IPS DF 19.7 (cell line): ENCODE measurements at regions not wholly inside any gene's neighbourhood (a gene's known extent, or its start where the extent isn't known, plus 50 kb on each side); places are given as distances from the start of the nearest gene placed in this dataset.
"Not testable (repeated sequence)": the region's sequence is repeated elsewhere in the genome, so short reads cannot be mapped to it uniquely, and the experiment has no call there.

Source experiments
- DNase-seq: peaks from one replicate; pipeline ENCODE4 v3.0.0-alpha.2; 2013; ENCODE audit warnings: low read depth, low spot score

- no peak for DNase-seq
Observed at GRCh38 chr14:34300882-34301734, 160.9 kb downstream of the SPTSSA start.

GRCh38 chr14:34300330-34300729, 161.7 kb downstream of the SPTSSA start:
- no peak for DNase-seq

GRCh38 chr14:34299360-34299759, 162.7 kb downstream of the SPTSSA start:
- no peak for DNase-seq

GRCh38 chr14:34297786-34298520, 164.1 kb downstream of the SPTSSA start:
- DNase-seq = no peak

- DNase-seq = no peak
Observed at GRCh38 chr14:34283590-34283989, 178.4 kb downstream of the SPTSSA start.

GRCh38 chr14:34277191-34277590, 184.8 kb downstream of the SPTSSA start:
- DNase-seq = no peak

- DNase-seq = no peak
Observed at GRCh38 chr14:34275530-34275929, 186.5 kb downstream of the SPTSSA start.

GRCh38 chr14:34275078-34275477, 187.0 kb downstream of the SPTSSA start:
- no peak for DNase-seq

- DNase-seq = not testable (repeated sequence)
Observed at GRCh38 chr14:34273716-34274115, 188.3 kb downstream of the SPTSSA start.

- no peak for DNase-seq
Observed at GRCh38 chr14:34270361-34270760, 191.7 kb downstream of the SPTSSA start.

- DNase-seq = no peak
Observed at GRCh38 chr14:34266344-34266743, 195.7 kb downstream of the SPTSSA start.

GRCh38 chr14:34262127-34262910, 199.7 kb downstream of the SPTSSA start:
- DNase-seq = no peak

GRCh38 chr14:34259996-34260395, 202.0 kb downstream of the SPTSSA start:
- DNase-seq = no peak

GRCh38 chr14:34258318-34258717, 203.7 kb downstream of the SPTSSA start:
- DNase-seq = no peak

GRCh38 chr14:34257505-34257904, 204.5 kb downstream of the SPTSSA start:
- DNase-seq = no peak

GRCh38 chr14:34256223-34256622, 205.8 kb downstream of the SPTSSA start:
- DNase-seq = no peak

GRCh38 chr14:34254571-34254970, 207.5 kb downstream of the SPTSSA start:
- no peak for DNase-seq

- DNase-seq = no peak
Observed at GRCh38 chr14:34254031-34254430, 208.0 kb downstream of the SPTSSA start.

- DNase-seq = no peak
Observed at GRCh38 chr14:34252227-34252626, 209.8 kb downstream of the SPTSSA start.

GRCh38 chr14:34251662-34252061, 210.4 kb downstream of the SPTSSA start:
- DNase-seq = no peak

GRCh38 chr14:34250959-34251358, 211.1 kb downstream of the SPTSSA start:
- DNase-seq = no peak

GRCh38 chr14:34247605-34248004, 214.4 kb downstream of the SPTSSA start:
- DNase-seq = no peak
